A673 (cell line): ENCODE measurements at regions not wholly inside any gene's neighbourhood (a gene's known extent, or its start where the extent isn't known, plus 50 kb on each side); places are given as distances from the start of the nearest gene placed in this dataset.

ENCODE experiments used
- BruUV-seq: library from RNA; stranded (reverse); fragments of 400-500 nt; replicated peaks from 2 replicates; lab custom pipeline; 2021; lab: Mats Ljungman, UMichigan
- CTCF ChIA-PET: fragments of 300-600 bp; sonication (Branson Sonifier 250); formaldehyde crosslinking; loops from one replicate; lab custom pipeline; 2022; ENCODE audit warnings: antibody characterized with exemption; lab: Charles Lee
- POLR2A ChIA-PET: fragments of 300-600 bp; sonication (Branson Sonifier 250); formaldehyde crosslinking; loops from one replicate; lab custom pipeline; 2022; ENCODE audit warnings: antibody characterized with exemption; ENCODE audit not compliant: low non-redundant PET; lab: Charles Lee
- DNase-seq: peaks from one replicate; pipeline ENCODE4 v3.0.0-alpha.2; 2015; ENCODE audit warnings: low spot score
- H3K27ac ChIP-seq: fragments of 200-600 bp; sonication (generic); 2 replicates; pipeline ENCODE4 v1.5.1; 2016; ENCODE audit warnings: mixed run types, low read depth, mild to moderate bottlenecking, mixed read lengths, antibody characterized with exemption, low read length; ENCODE audit not compliant: poor library complexity, severe bottlenecking
- H3K27me3 ChIP-seq: fragments of 200-600 bp; sonication (generic); replicated peaks from 2 replicates; pipeline ENCODE4 v1.6.1; 2017; ENCODE audit warnings: mixed run types, low read depth, mild to moderate bottlenecking, mixed read lengths, antibody characterized with exemption, low read length; ENCODE audit not compliant: insufficient read depth, poor library complexity
- H3K36me3 ChIP-seq: fragments of 200-600 bp; sonication (generic); 2 replicates; pipeline ENCODE4 v1.6.1; 2016; ENCODE audit warnings: mixed run types, mild to moderate bottlenecking, mixed read lengths, antibody characterized with exemption, low read length; ENCODE audit not compliant: insufficient read depth, poor library complexity, severe bottlenecking
- H3K4me1 ChIP-seq: fragments of 200-600 bp; sonication (generic); 2 replicates; pipeline ENCODE4 v1.6.1; 2017; ENCODE audit warnings: mixed run types, mild to moderate bottlenecking, mixed read lengths, antibody characterized with exemption, low read length; ENCODE audit not compliant: insufficient read depth, poor library complexity, severe bottlenecking
- H3K4me3 ChIP-seq: fragments of 200-600 bp; sonication (generic); 2 replicates; pipeline ENCODE4 v1.5.1; 2016; ENCODE audit warnings: low read depth, mixed run types, mild to moderate bottlenecking, mixed read lengths, low read length; ENCODE audit not compliant: poor library complexity, severe bottlenecking
- H3K9me3 ChIP-seq: fragments of 200-600 bp; sonication (generic); 2 replicates; pipeline ENCODE4 v1.6.1; 2016; ENCODE audit warnings: mixed run types, low read depth, mild to moderate bottlenecking, mixed read lengths, antibody characterized with exemption, low read length; ENCODE audit not compliant: poor library complexity, severe bottlenecking
- CTCF ChIP-seq: fragments of 300-800, 200-600 bp; sonication (generic); conservative IDR thresholded peaks from 2 replicates; pipeline ENCODE4 v1.5.1; 2017; ENCODE audit warnings: low read depth, mild to moderate bottlenecking, antibody characterized with exemption, low read length, moderate library complexity, mixed read lengths
- EZH2 ChIP-seq: fragments of 200-600 bp; sonication (generic); IDR thresholded peaks from 2 replicates; pipeline ENCODE4 v1.6.1; 2017; ENCODE audit warnings: borderline replicate concordance, low read depth, mild to moderate bottlenecking, mixed read lengths, antibody characterized with exemption, low read length; ENCODE audit not compliant: poor library complexity, severe bottlenecking
- intact Hi-C: fragments of 100-400 bp; cut with micrococcal nuclease; formaldehyde crosslinking; loops from one replicate; pipeline ENCODE4 v1.10.0; 2022; ENCODE audit not compliant: unreplicated experiment

GRCh38 chr7:42690794-42691639 is 220.9 kb downstream of the C7orf25 start:
- DNase-seq = peak; percentile 58
- Histone ChIP-seq H3K27ac (no peak overlapping the region), H3K4me1 (peaks cover 9% of the 10 kb centered on the region), H3K36me3 (no peaks in the 10 kb centered on the region), H3K9me3 (no peaks in the 10 kb centered on the region), H3K27me3 (no peaks in the 10 kb centered on the region), H3K4me3 (no peak overlapping the region)
- CTCF ChIA-PET = interaction anchor here (0.6 to 1.5 kb wide), 2 partner anchors 709 to 748 kb away, joined by 4 to 7 read pairs; no protein-coding TSS in a partner anchor
- POLR2A ChIA-PET = no interaction called here
- no TSS peak for BruUV-seq
- peak; percentile 47 for TF ChIP-seq CTCF
- no peak for TF ChIP-seq EZH2
- intact Hi-C loops = loop anchor here (2.0 kb wide), 1 partner anchor 750 kb away; no protein-coding TSS in a partner anchor

DNA sequence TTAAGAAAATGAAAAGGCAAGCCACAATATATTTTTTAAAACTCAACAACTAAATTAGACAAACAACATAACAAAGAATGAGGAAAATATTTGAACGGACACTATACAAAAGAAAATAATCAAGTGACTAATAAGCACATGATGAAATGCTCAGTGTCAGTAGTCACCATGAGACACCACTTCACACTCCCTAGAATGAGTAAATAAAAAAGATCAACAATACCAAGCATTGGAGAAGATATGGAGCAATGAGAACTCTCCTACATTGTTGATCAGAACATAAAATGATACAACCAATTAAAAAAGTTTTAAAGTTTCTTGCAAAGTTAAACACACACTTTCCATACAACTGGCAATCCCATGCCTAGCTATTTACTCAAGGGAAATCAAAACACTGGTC is 222.2 kb downstream of the C7orf25 start:
- Histone ChIP-seq H3K4me1 (peaks cover 9% of the 10 kb centered on the region), H3K4me3 (no peak overlapping the region), H3K27me3 (no peaks in the 10 kb centered on the region), H3K9me3 (no peaks in the 10 kb centered on the region), H3K27ac (no peak overlapping the region), H3K36me3 (no peaks in the 10 kb centered on the region)
- intact Hi-C loops = loop anchor here (2.0 kb wide), 1 partner anchor 749 kb away; no protein-coding TSS in a partner anchor
- BruUV-seq = no TSS peak
- ChIA-PET CTCF (interaction anchor here (0.6 kb wide), 1 partner anchor 712 kb away, joined by 3 read pairs; no protein-coding TSS in a partner anchor), POLR2A (no interaction called here)
- TF ChIP-seq CTCF = no peak
- no peak for TF ChIP-seq EZH2
- DNase-seq = no peak

GRCh38 chr7:42688056-42688371 is 223.9 kb downstream of the C7orf25 start:
- no peaks in the 10 kb centered on the region for H3K36me3 ChIP-seq
- intact Hi-C loops = no loop called here
- DNase-seq = no peak
- no peaks in the 10 kb centered on the region for H3K9me3 ChIP-seq
- peaks cover 9% of the 10 kb centered on the region for H3K4me1 ChIP-seq
- CTCF ChIA-PET = no interaction called here
- no peak for TF ChIP-seq EZH2
- TF ChIP-seq CTCF = no peak
- BruUV-seq = no TSS peak
- POLR2A ChIA-PET = no interaction called here
- H3K27ac ChIP-seq = no peak overlapping the region
- H3K4me3 ChIP-seq = no peak overlapping the region
- H3K27me3 ChIP-seq = no peaks in the 10 kb centered on the region
